Naive thymus-derived CD4-positive, alpha-beta T cell (primary cell): ENCODE measurements at regions not wholly inside any gene's neighbourhood (a gene's known extent, or its start where the extent isn't known, plus 50 kb on each side); places are given as distances from the start of the nearest gene placed in this dataset.
"Not testable (repeated sequence)": the region's sequence is repeated elsewhere in the genome, so short reads cannot be mapped to it uniquely, and the experiment has no call there.

Experiments used
- ATAC-seq: fragments of 150-1000 bp; cut with Tn5 transposase; 2 replicates; pipeline ENCODE4 v1.10.0; 2021; ENCODE audit warnings: mild to moderate bottlenecking, moderate library complexity
- CTCF ChIA-PET: fragments of 350-600 bp; sonication (Branson Sonifier 250); formaldehyde crosslinking; loops from one replicate; lab custom pipeline; 2021; ENCODE audit warnings: antibody characterized with exemption; lab: Charles Lee
- POLR2A ChIA-PET: fragments of 350-600 bp; sonication (Branson Sonifier 250); formaldehyde crosslinking; loops from one replicate; lab custom pipeline; 2021; ENCODE audit warnings: antibody characterized with exemption, inconsistent platforms; lab: Charles Lee
- DNase-seq, 9 donors: peaks; one replicate each; pipeline versions ENCODE4 v3.0.0 to v3.0.0-alpha.2; 2020 to 2022; ENCODE audit warnings: mixed read lengths in 1 of 9
- H3K27ac ChIP-seq: one replicate; pipeline ENCODE4 v1.7.0; 2013; ENCODE audit warnings: mild to moderate bottlenecking, low read depth, low read length, moderate library complexity
- H3K27me3 ChIP-seq, 2 donors: one replicate each; pipeline ENCODE4 v1.7.0; 2013; ENCODE audit warnings: low read length in 2 of 2, mild to moderate bottlenecking in 2 of 2, moderate library complexity in 2 of 2; ENCODE audit not compliant: control insufficient read depth in 2 of 2, insufficient read depth in 2 of 2
- H3K36me3 ChIP-seq, 3 experiments: 1 replicate in 2 of 3; 2 replicates in 1 of 3; pipeline ENCODE4 v1.7.0; 2013; ENCODE audit warnings: low read length in 3 of 3, mild to moderate bottlenecking in 3 of 3, moderate library complexity in 1 of 3; ENCODE audit not compliant: insufficient read depth in 3 of 3, control insufficient read depth in 2 of 3
- H3K4me1 ChIP-seq, 2 donors: one replicate each; pipeline ENCODE4 v1.7.0; 2013; ENCODE audit warnings: low read length in 2 of 2, mild to moderate bottlenecking in 2 of 2, moderate library complexity in 1 of 2; ENCODE audit not compliant: control insufficient read depth in 2 of 2, insufficient read depth in 2 of 2
- H3K4me3 ChIP-seq: 2 replicates; pipeline ENCODE4 v1.7.0; 2013; ENCODE audit warnings: mild to moderate bottlenecking, low read length
- H3K9me3 ChIP-seq, 3 experiments: 1 replicate in 2 of 3; 2 replicates in 1 of 3; pipeline ENCODE4 v1.7.0; 2013; ENCODE audit warnings: low read length in 3 of 3; ENCODE audit not compliant: control insufficient read depth in 2 of 3
- H3K27ac Mint-ChIP-seq, 9 donors: one replicate each; pipeline ENCODE4 v1.8.0; 2020 to 2022; ENCODE audit warnings: mixed read lengths in 9 of 9, mild to moderate bottlenecking in 8 of 9, moderate library complexity in 5 of 9, inconsistent platforms in 2 of 9
- H3K27me3 Mint-ChIP-seq, 5 donors: one replicate each; pipeline ENCODE4 v1.8.0; 2021 to 2022; ENCODE audit warnings: mixed read lengths in 5 of 5, mild to moderate bottlenecking in 1 of 5
- H3K36me3 Mint-ChIP-seq, 5 donors: one replicate each; pipeline ENCODE4 v1.8.0; 2020 to 2022; ENCODE audit warnings: mixed read lengths in 5 of 5, mild to moderate bottlenecking in 3 of 5, inconsistent platforms in 1 of 5
- H3K4me1 Mint-ChIP-seq, 7 donors: one replicate each; pipeline ENCODE4 v1.8.0; 2020 to 2022; ENCODE audit warnings: mixed read lengths in 7 of 7, mild to moderate bottlenecking in 3 of 7, inconsistent platforms in 1 of 7
- H3K4me3 Mint-ChIP-seq, 10 donors: one replicate each; pipeline ENCODE4 v1.8.0; 2020 to 2022; ENCODE audit warnings: mild to moderate bottlenecking in 10 of 10, mixed read lengths in 10 of 10, moderate library complexity in 6 of 10, inconsistent platforms in 2 of 10
- H3K9me3 Mint-ChIP-seq, 11 donors: one replicate each; pipeline ENCODE4 v1.8.0; 2020 to 2022; ENCODE audit warnings: mixed read lengths in 11 of 11, mild to moderate bottlenecking in 4 of 11, inconsistent platforms in 1 of 11, moderate library complexity in 1 of 11
- intact Hi-C, 2 donors: fragments of 100-400 bp; cut with micrococcal nuclease; formaldehyde crosslinking; loops; one replicate each; pipeline ENCODE4 v1.15.1; 2023

GRCh38 chr11:96481771-96482170 lies 92.0 kb downstream of the JRKL start:
- H3K4me1 Mint-ChIP-seq: no peaks in the 10 kb centered on the region
- intact Hi-C loops: no loop called here
- CTCF ChIA-PET: no interaction called here
- H3K27me3 ChIP-seq: no peaks in the 10 kb centered on the region
- H3K27ac ChIP-seq: no peak overlapping the region
- no peaks in the 10 kb centered on the region for H3K36me3 Mint-ChIP-seq
- H3K27ac Mint-ChIP-seq: no peak overlapping the region
- peaks cover 8 to 28% (median 21%) of the 10 kb centered on the region in 5 donors for H3K27me3 Mint-ChIP-seq
- H3K36me3 ChIP-seq: no peaks in the 10 kb centered on the region
- no peak overlapping the region for H3K4me3 Mint-ChIP-seq
- no peaks in the 10 kb centered on the region for H3K4me1 ChIP-seq
- ATAC-seq (no peak), DNase-seq (no peak)
- no peak overlapping the region for H3K4me3 ChIP-seq
- no peaks in the 10 kb centered on the region for H3K9me3 ChIP-seq
- POLR2A ChIA-PET: interaction anchor here (0.7 kb wide), 1 partner anchor 1433 kb away, joined by 3 read pairs; no protein-coding TSS in a partner anchor
- H3K9me3 Mint-ChIP-seq: peaks cover 0 to 5% (median 3%) of the 10 kb centered on the region in 11 donors

- Mint-ChIP-seq H3K4me1 (no peaks in the 10 kb centered on the region), H3K27me3 (peaks cover 8 to 28% (median 21%) of the 10 kb centered on the region in 5 donors), H3K27ac (no peak overlapping the region), H3K36me3 (no peaks in the 10 kb centered on the region), H3K9me3 (peaks cover 0 to 5% (median 0%) of the 10 kb centered on the region in 11 donors), H3K4me3 (no peak overlapping the region)
- H3K9me3 ChIP-seq: no peaks in the 10 kb centered on the region
- no peaks in the 10 kb centered on the region for H3K4me1 ChIP-seq
- POLR2A ChIA-PET: no interaction called here
- H3K36me3 ChIP-seq: no peaks in the 10 kb centered on the region
- ATAC-seq: no peak
- no peak for DNase-seq
- CTCF ChIA-PET: no interaction called here
- H3K27ac ChIP-seq: no peak overlapping the region
- no peaks in the 10 kb centered on the region for H3K27me3 ChIP-seq
- intact Hi-C loops: no loop called here
- no peak overlapping the region for H3K4me3 ChIP-seq
Observed at GRCh38 chr11:96482193-96482592, 92.4 kb downstream of the JRKL start.

- CTCF ChIA-PET: no interaction called here
- POLR2A ChIA-PET: no interaction called here
- Histone ChIP-seq H3K27ac (no peak overlapping the region), H3K27me3 (no peaks in the 10 kb centered on the region), H3K9me3 (no peaks in the 10 kb centered on the region), H3K4me3 (no peak overlapping the region), H3K4me1 (no peaks in the 10 kb centered on the region), H3K36me3 (no peaks in the 10 kb centered on the region)
- Mint-ChIP-seq H3K27me3 (peaks cover 8 to 34% (median 28%) of the 10 kb centered on the region in 5 donors), H3K9me3 (peaks cover 0 to 3% (median 0%) of the 10 kb centered on the region in 11 donors), H3K4me1 (no peaks in the 10 kb centered on the region), H3K27ac (no peak overlapping the region), H3K4me3 (no peak overlapping the region), H3K36me3 (no peaks in the 10 kb centered on the region)
- intact Hi-C loops: no loop called here
- ATAC-seq (no peak), DNase-seq (no peak)
Observed at GRCh38 chr11:96483374-96483955, 93.7 kb downstream of the JRKL start.

- no peak overlapping the region for H3K4me3 ChIP-seq
- CTCF ChIA-PET: no interaction called here
Observed at GRCh38 chr11:96484361-96484760, 94.5 kb downstream of the JRKL start.

GRCh38 chr11:96486890-96487611 lies 97.2 kb downstream of the JRKL start:
- POLR2A ChIA-PET: no interaction called here
- no peak overlapping the region for H3K4me3 Mint-ChIP-seq
- H3K36me3 ChIP-seq: no peaks in the 10 kb centered on the region
- H3K9me3 ChIP-seq: no peaks in the 10 kb centered on the region
- H3K4me1 ChIP-seq: no peaks in the 10 kb centered on the region
- ATAC-seq: no peak
- DNase-seq: no peak
- no peak overlapping the region for H3K27ac ChIP-seq
- peaks cover 0 to 5% (median 0%) of the 10 kb centered on the region in 11 donors for H3K9me3 Mint-ChIP-seq
- no peaks in the 10 kb centered on the region for H3K27me3 ChIP-seq
- intact Hi-C loops: no loop called here
- no peak overlapping the region for H3K4me3 ChIP-seq
- no peak overlapping the region for H3K27ac Mint-ChIP-seq
- H3K27me3 Mint-ChIP-seq: peaks cover 10 to 53% (median 46%) of the 10 kb centered on the region in 5 donors
- H3K36me3 Mint-ChIP-seq: no peaks in the 10 kb centered on the region
- H3K4me1 Mint-ChIP-seq: no peaks in the 10 kb centered on the region
- CTCF ChIA-PET: no interaction called here

More at GRCh38 chr11:96484361-96484760, 94.5 kb downstream of the JRKL start:
- ATAC-seq (no peak), DNase-seq (no peak)
- Histone ChIP-seq H3K36me3 (no peaks in the 10 kb centered on the region), H3K9me3 (no peaks in the 10 kb centered on the region), H3K27me3 (no peaks in the 10 kb centered on the region), H3K4me1 (no peaks in the 10 kb centered on the region), H3K27ac (no peak overlapping the region)
- POLR2A ChIA-PET: no interaction called here
- Mint-ChIP-seq H3K27ac (no peak overlapping the region), H3K4me1 (no peaks in the 10 kb centered on the region), H3K36me3 (no peaks in the 10 kb centered on the region), H3K9me3 (peaks cover 0 to 5% (median 0%) of the 10 kb centered on the region in 11 donors), H3K4me3 (no peak overlapping the region), H3K27me3 (peaks cover 8 to 40% (median 33%) of the 10 kb centered on the region in 5 donors)
- intact Hi-C loops: no loop called here

GRCh38 chr11:96488911-96489310 lies 99.1 kb downstream of the JRKL start:
- CTCF ChIA-PET, H3K9me3 Mint-ChIP-seq, ATAC-seq, POLR2A ChIA-PET, H3K36me3 Mint-ChIP-seq, H3K4me1 ChIP-seq, H3K27ac ChIP-seq, intact Hi-C loops, H3K27ac Mint-ChIP-seq, H3K4me1 Mint-ChIP-seq, H3K4me3 Mint-ChIP-seq, H3K36me3 ChIP-seq, H3K9me3 ChIP-seq, H3K27me3 ChIP-seq, H3K4me3 ChIP-seq, DNase-seq: not testable (repeated sequence)
- peaks cover 9 to 43% (median 39%) of the 10 kb centered on the region in 5 donors for H3K27me3 Mint-ChIP-seq

- no peak overlapping the region for H3K27ac Mint-ChIP-seq
- Histone ChIP-seq H3K27ac (no peak overlapping the region), H3K36me3 (no peaks in the 10 kb centered on the region), H3K9me3 (no peaks in the 10 kb centered on the region), H3K27me3 (no peaks in the 10 kb centered on the region), H3K4me3 (no peak overlapping the region), H3K4me1 (no peaks in the 10 kb centered on the region)
- DNase-seq: no peak
- no peaks in the 10 kb centered on the region for H3K36me3 Mint-ChIP-seq
- H3K9me3 Mint-ChIP-seq: peaks cover 0 to 4% (median 0%) of the 10 kb centered on the region in 11 donors
- H3K27me3 Mint-ChIP-seq: peaks cover 0 to 11% (median 6%) of the 10 kb centered on the region in 5 donors
- intact Hi-C loops: no loop called here
- CTCF ChIA-PET: no interaction called here
- no peak overlapping the region for H3K4me3 Mint-ChIP-seq
- ATAC-seq: no peak
- POLR2A ChIA-PET: no interaction called here
- H3K4me1 Mint-ChIP-seq: no peaks in the 10 kb centered on the region
Observed at GRCh38 chr11:96500440-96500839, 110.6 kb downstream of the JRKL start.
